AG04450 (cell line): ENCODE measurements at regions not wholly inside any gene's neighbourhood (a gene's known extent, or its start where the extent isn't known, plus 50 kb on each side); places are given as distances from the start of the nearest gene placed in this dataset.

Experiments used
- CTCF ChIA-PET: fragments of 300-600, 350-600 bp; formaldehyde crosslinking; extraction: SDS; loops from one replicate; lab custom pipeline; 2022; ENCODE audit warnings: antibody characterized with exemption, inconsistent platforms; lab: Charles Lee
- POLR2A ChIA-PET: fragments of 350-600 bp; formaldehyde crosslinking; extraction: SDS; loops from one replicate; lab custom pipeline; 2021; ENCODE audit warnings: antibody characterized with exemption, inconsistent platforms; lab: Yijun Ruan, JAX
- DNase-seq: peaks from one replicate; pipeline ENCODE4 v3.0.0-alpha.2; 2011; ENCODE audit warnings: low read depth, low spot score
- H3K27ac ChIP-seq: one replicate; pipeline ENCODE4 v1.5.1; 2012; ENCODE audit warnings: low read depth, low read length, control low read depth
- H3K27me3 ChIP-seq: one replicate; pipeline ENCODE4 v1.6.0; 2012; ENCODE audit warnings: low read length; ENCODE audit not compliant: control insufficient read depth, insufficient read depth
- H3K4me3 ChIP-seq: 2 replicates; pipeline ENCODE4 v1.5.1; 2011; ENCODE audit warnings: mild to moderate bottlenecking, low read depth, low read length, control low read depth
- H3K9me3 ChIP-seq: 2 replicates; pipeline ENCODE4 v1.5.1; 2012; ENCODE audit warnings: low read length; ENCODE audit not compliant: control insufficient read depth, insufficient read depth
- TF ChIP-seq, protein P1 (sequence below): IDR thresholded peaks from 2 replicates; pipeline ENCODE4 v1.5.1; 2011; ENCODE audit warnings: low read depth, low read length, control low read depth, inconsistent platforms

GRCh38 chr5:123949043-123949804, 437.2 kb downstream of the CSNK1G3 start:
- CTCF ChIA-PET, result no interaction called here
- Histone ChIP-seq H3K4me3 (no peak overlapping the region), H3K27me3 (no peaks in the 10 kb centered on the region), H3K27ac (no peak overlapping the region), H3K9me3 (peaks cover 8% of the 10 kb centered on the region; the same call in 1 of the 2 replicates)
- POLR2A ChIA-PET, result interaction anchor here (0.7 kb wide), 1 partner anchor 743 kb away, joined by 3 read pairs; no protein-coding TSS in a partner anchor
- DNase-seq, result no peak
- TF ChIP-seq, protein P1, sequence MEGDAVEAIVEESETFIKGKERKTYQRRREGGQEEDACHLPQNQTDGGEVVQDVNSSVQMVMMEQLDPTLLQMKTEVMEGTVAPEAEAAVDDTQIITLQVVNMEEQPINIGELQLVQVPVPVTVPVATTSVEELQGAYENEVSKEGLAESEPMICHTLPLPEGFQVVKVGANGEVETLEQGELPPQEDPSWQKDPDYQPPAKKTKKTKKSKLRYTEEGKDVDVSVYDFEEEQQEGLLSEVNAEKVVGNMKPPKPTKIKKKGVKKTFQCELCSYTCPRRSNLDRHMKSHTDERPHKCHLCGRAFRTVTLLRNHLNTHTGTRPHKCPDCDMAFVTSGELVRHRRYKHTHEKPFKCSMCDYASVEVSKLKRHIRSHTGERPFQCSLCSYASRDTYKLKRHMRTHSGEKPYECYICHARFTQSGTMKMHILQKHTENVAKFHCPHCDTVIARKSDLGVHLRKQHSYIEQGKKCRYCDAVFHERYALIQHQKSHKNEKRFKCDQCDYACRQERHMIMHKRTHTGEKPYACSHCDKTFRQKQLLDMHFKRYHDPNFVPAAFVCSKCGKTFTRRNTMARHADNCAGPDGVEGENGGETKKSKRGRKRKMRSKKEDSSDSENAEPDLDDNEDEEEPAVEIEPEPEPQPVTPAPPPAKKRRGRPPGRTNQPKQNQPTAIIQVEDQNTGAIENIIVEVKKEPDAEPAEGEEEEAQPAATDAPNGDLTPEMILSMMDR, result no peak

GRCh38 chr5:123947797-123948196, 435.8 kb downstream of the CSNK1G3 start:
- TF ChIP-seq, protein P1, result no peak
- Histone ChIP-seq H3K4me3 (no peak overlapping the region), H3K9me3 (peaks cover 8% of the 10 kb centered on the region; the same call in 1 of the 2 replicates), H3K27me3 (no peaks in the 10 kb centered on the region), H3K27ac (no peak overlapping the region)
- ChIA-PET POLR2A (no interaction called here), CTCF (no interaction called here)
- no peak for DNase-seq

GRCh38 chr5:123945548-123945947, 433.6 kb downstream of the CSNK1G3 start:
- POLR2A ChIA-PET, result no interaction called here
- no peak overlapping the region for H3K27ac ChIP-seq
- TF ChIP-seq, protein P1, result no peak
- H3K4me3 ChIP-seq, result no peak overlapping the region
- CTCF ChIA-PET, result no interaction called here
- no peak for DNase-seq
- peaks cover 14% of the 10 kb centered on the region for H3K9me3 ChIP-seq
- H3K27me3 ChIP-seq, result no peaks in the 10 kb centered on the region

GRCh38 chr5:123943151-123943550, 431.2 kb downstream of the CSNK1G3 start:
- Histone ChIP-seq H3K27ac (no peak overlapping the region), H3K9me3 (peaks cover 6% of the 10 kb centered on the region), H3K4me3 (no peak overlapping the region), H3K27me3 (no peaks in the 10 kb centered on the region)
- TF ChIP-seq, protein P1, result no peak
- ChIA-PET CTCF (no interaction called here), POLR2A (no interaction called here)
- DNase-seq, result no peak

GRCh38 chr5:123940416-123940815, 428.4 kb downstream of the CSNK1G3 start:
- no peaks in the 10 kb centered on the region for H3K27me3 ChIP-seq
- H3K27ac ChIP-seq, result no peak overlapping the region
- CTCF ChIA-PET, result no interaction called here
- peaks cover 24% of the 10 kb centered on the region for H3K9me3 ChIP-seq
- TF ChIP-seq, protein P1, result no peak
- no peak overlapping the region for H3K4me3 ChIP-seq
- POLR2A ChIA-PET, result no interaction called here
- DNase-seq, result no peak
